ENCODE measurements at regions not wholly inside any gene's neighbourhood (a gene's known extent, or its start where the extent isn't known, plus 50 kb on each side); places are given as distances from the start of the nearest gene placed in this dataset.

- TF ChIP-seq SIX5 (IDR thresholded peaks at IDR 0.05; ENCODE audit: low read depth, low read length, severe bottlenecking) (no peak), ELK1 (IDR thresholded peaks at IDR 0.05; ENCODE audit: low read depth, low read length) (no peak), MEF2A (IDR thresholded peaks at IDR 0.05; ENCODE audit: insufficient read depth, low read depth, low read length) (no peak), MAX (IDR thresholded peaks at IDR 0.05; ENCODE audit: low read depth, low read length) (no peak), EZH2 (IDR thresholded peaks at IDR 0.05; ENCODE audit: borderline replicate concordance, control insufficient read depth, low read depth, low read length) (no peak), EP300 (IDR thresholded peaks at IDR 0.05; ENCODE audit: borderline replicate concordance in 1 of 2, control insufficient read depth in 1 of 2, low read depth in 2 of 2, low read length in 2 of 2) (no peak), POLR2AphosphoS5 (IDR thresholded peaks at IDR 0.05; ENCODE audit: low read length) (no peak), NFIC (IDR thresholded peaks at IDR 0.05; ENCODE audit: low read depth, low read length) (no peak)
- TF ChIP-seq, protein P1, sequence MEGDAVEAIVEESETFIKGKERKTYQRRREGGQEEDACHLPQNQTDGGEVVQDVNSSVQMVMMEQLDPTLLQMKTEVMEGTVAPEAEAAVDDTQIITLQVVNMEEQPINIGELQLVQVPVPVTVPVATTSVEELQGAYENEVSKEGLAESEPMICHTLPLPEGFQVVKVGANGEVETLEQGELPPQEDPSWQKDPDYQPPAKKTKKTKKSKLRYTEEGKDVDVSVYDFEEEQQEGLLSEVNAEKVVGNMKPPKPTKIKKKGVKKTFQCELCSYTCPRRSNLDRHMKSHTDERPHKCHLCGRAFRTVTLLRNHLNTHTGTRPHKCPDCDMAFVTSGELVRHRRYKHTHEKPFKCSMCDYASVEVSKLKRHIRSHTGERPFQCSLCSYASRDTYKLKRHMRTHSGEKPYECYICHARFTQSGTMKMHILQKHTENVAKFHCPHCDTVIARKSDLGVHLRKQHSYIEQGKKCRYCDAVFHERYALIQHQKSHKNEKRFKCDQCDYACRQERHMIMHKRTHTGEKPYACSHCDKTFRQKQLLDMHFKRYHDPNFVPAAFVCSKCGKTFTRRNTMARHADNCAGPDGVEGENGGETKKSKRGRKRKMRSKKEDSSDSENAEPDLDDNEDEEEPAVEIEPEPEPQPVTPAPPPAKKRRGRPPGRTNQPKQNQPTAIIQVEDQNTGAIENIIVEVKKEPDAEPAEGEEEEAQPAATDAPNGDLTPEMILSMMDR (IDR thresholded peaks at IDR 0.05 in 2 of 3, conservative IDR thresholded peaks at IDR 0.05 in 1 of 3; ENCODE audit: control insufficient read depth in 2 of 3, extremely low read depth in 1 of 3, insufficient read depth in 1 of 3, low read depth in 3 of 3, low read length in 3 of 3) = no peak
- TF ChIP-seq, protein P2, sequence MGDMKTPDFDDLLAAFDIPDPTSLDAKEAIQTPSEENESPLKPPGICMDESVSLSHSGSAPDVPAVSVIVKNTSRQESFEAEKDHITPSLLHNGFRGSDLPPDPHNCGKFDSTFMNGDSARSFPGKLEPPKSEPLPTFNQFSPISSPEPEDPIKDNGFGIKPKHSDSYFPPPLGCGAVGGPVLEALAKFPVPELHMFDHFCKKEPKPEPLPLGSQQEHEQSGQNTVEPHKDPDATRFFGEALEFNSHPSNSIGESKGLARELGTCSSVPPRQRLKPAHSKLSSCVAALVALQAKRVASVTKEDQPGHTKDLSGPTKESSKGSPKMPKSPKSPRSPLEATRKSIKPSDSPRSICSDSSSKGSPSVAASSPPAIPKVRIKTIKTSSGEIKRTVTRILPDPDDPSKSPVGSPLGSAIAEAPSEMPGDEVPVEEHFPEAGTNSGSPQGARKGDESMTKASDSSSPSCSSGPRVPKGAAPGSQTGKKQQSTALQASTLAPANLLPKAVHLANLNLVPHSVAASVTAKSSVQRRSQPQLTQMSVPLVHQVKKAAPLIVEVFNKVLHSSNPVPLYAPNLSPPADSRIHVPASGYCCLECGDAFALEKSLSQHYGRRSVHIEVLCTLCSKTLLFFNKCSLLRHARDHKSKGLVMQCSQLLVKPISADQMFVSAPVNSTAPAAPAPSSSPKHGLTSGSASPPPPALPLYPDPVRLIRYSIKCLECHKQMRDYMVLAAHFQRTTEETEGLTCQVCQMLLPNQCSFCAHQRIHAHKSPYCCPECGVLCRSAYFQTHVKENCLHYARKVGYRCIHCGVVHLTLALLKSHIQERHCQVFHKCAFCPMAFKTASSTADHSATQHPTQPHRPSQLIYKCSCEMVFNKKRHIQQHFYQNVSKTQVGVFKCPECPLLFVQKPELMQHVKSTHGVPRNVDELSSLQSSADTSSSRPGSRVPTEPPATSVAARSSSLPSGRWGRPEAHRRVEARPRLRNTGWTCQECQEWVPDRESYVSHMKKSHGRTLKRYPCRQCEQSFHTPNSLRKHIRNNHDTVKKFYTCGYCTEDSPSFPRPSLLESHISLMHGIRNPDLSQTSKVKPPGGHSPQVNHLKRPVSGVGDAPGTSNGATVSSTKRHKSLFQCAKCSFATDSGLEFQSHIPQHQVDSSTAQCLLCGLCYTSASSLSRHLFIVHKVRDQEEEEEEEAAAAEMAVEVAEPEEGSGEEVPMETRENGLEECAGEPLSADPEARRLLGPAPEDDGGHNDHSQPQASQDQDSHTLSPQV (IDR thresholded peaks at IDR 0.05) = no peak
- TF ChIP-seq, protein P3, sequence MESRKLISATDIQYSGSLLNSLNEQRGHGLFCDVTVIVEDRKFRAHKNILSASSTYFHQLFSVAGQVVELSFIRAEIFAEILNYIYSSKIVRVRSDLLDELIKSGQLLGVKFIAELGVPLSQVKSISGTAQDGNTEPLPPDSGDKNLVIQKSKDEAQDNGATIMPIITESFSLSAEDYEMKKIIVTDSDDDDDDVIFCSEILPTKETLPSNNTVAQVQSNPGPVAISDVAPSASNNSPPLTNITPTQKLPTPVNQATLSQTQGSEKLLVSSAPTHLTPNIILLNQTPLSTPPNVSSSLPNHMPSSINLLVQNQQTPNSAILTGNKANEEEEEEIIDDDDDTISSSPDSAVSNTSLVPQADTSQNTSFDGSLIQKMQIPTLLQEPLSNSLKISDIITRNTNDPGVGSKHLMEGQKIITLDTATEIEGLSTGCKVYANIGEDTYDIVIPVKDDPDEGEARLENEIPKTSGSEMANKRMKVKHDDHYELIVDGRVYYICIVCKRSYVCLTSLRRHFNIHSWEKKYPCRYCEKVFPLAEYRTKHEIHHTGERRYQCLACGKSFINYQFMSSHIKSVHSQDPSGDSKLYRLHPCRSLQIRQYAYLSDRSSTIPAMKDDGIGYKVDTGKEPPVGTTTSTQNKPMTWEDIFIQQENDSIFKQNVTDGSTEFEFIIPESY (IDR thresholded peaks at IDR 0.05) = no peak
Measured at GRCh38 chr1:87820668-87821334, 492.1 kb downstream of the LMO4 start.

Data from GM12878 (cell line).